Osteoblast (primary cell): ENCODE measurements at regions not wholly inside any gene's neighbourhood (a gene's known extent, or its start where the extent isn't known, plus 50 kb on each side); places are given as distances from the start of the nearest gene placed in this dataset.

ENCODE experiments used
- DNase-seq: peaks from one replicate; pipeline ENCODE4 v3.0.0; 2011; ENCODE audit warnings: low spot score, mixed read lengths; ENCODE audit not compliant: insufficient read length; ENCODE audit errors: missing footprints
- H2AFZ ChIP-seq: 2 replicates; pipeline ENCODE4 v1.6.0; 2011; ENCODE audit warnings: mild to moderate bottlenecking, low read length
- H3K27ac ChIP-seq: 2 replicates; pipeline ENCODE4 v1.5.1; 2011; ENCODE audit warnings: mild to moderate bottlenecking, low read depth, low read length, moderate library complexity
- H3K27me3 ChIP-seq: 2 replicates; pipeline ENCODE4 v1.6.0; 2012; ENCODE audit warnings: mild to moderate bottlenecking, control low read depth, inconsistent platforms, low read length, moderate library complexity; ENCODE audit not compliant: insufficient read depth
- H3K36me3 ChIP-seq: 2 replicates; pipeline ENCODE4 v1.5.1; 2011; ENCODE audit warnings: mild to moderate bottlenecking, low read length, control low read depth, moderate library complexity; ENCODE audit not compliant: insufficient read depth
- H3K4me1 ChIP-seq: 2 replicates; pipeline ENCODE4 v1.5.1; 2011; ENCODE audit warnings: mild to moderate bottlenecking, low read length, control low read depth, moderate library complexity; ENCODE audit not compliant: insufficient read depth
- H3K4me2 ChIP-seq: 2 replicates; pipeline ENCODE4 v1.6.0; 2011; ENCODE audit warnings: mild to moderate bottlenecking, low read length; ENCODE audit not compliant: insufficient read depth
- H3K4me3 ChIP-seq: fragments of 200-600 bp; sonication (generic); 3 replicates; pipeline ENCODE4 v1.5.1; 2012; ENCODE audit warnings: mild to moderate bottlenecking, low read length, inconsistent platforms; ENCODE audit not compliant: insufficient read depth
- H3K79me2 ChIP-seq: 2 replicates; pipeline ENCODE4 v1.6.0; 2012; ENCODE audit warnings: mild to moderate bottlenecking, low read length, control low read depth, inconsistent platforms; ENCODE audit not compliant: insufficient read depth
- H3K9me3 ChIP-seq: 2 replicates; pipeline ENCODE4 v1.5.1; 2011; ENCODE audit warnings: low read depth, low read length, control low read depth
- H4K20me1 ChIP-seq: 2 replicates; pipeline ENCODE4 v1.6.0; 2012; ENCODE audit warnings: mild to moderate bottlenecking, low read length, control low read depth; ENCODE audit not compliant: insufficient read depth
- CTCF ChIP-seq: IDR thresholded peaks from 2 replicates; pipeline ENCODE4 v1.5.1; 2011; ENCODE audit warnings: mild to moderate bottlenecking, low read depth, low read length, moderate library complexity; ENCODE audit errors: extremely low read depth

- Histone ChIP-seq H3K36me3 (no peaks in the 10 kb centered on the region), H3K27ac (no peak overlapping the region), H3K9me3 (no peaks in the 10 kb centered on the region), H3K79me2 (no peaks in the 10 kb centered on the region), H3K27me3 (no peaks in the 10 kb centered on the region), H4K20me1 (no peaks in the 10 kb centered on the region), H3K4me1 (no peaks in the 10 kb centered on the region), H2AFZ (no peak overlapping the region), H3K4me3 (no peak overlapping the region), H3K4me2 (no peak overlapping the region)
- no peak for DNase-seq
- TF ChIP-seq CTCF, result no peak
These were observed 348.6 kb downstream of the PTEN start for GRCh38 chr10:88212069-88212468.

- Histone ChIP-seq H3K4me3 (no peak overlapping the region), H3K4me2 (no peak overlapping the region), H3K27ac (no peak overlapping the region), H2AFZ (no peak overlapping the region), H3K27me3 (no peaks in the 10 kb centered on the region), H3K9me3 (no peaks in the 10 kb centered on the region), H3K79me2 (no peaks in the 10 kb centered on the region), H4K20me1 (no peaks in the 10 kb centered on the region), H3K36me3 (no peaks in the 10 kb centered on the region), H3K4me1 (no peaks in the 10 kb centered on the region)
- DNase-seq, result no peak
- TF ChIP-seq CTCF, result no peak
These were observed 349.7 kb downstream of the PTEN start for GRCh38 chr10:88213065-88213605.

- H3K9me3 ChIP-seq, result no peaks in the 10 kb centered on the region
- H2AFZ ChIP-seq, result no peak overlapping the region
- H3K27me3 ChIP-seq, result no peaks in the 10 kb centered on the region
- H4K20me1 ChIP-seq, result no peaks in the 10 kb centered on the region
- H3K4me3 ChIP-seq, result no peak overlapping the region
- no peaks in the 10 kb centered on the region for H3K4me1 ChIP-seq
- no peak for DNase-seq
- H3K27ac ChIP-seq, result no peak overlapping the region
- no peak overlapping the region for H3K4me2 ChIP-seq
- H3K36me3 ChIP-seq, result no peaks in the 10 kb centered on the region
- no peaks in the 10 kb centered on the region for H3K79me2 ChIP-seq
- no peak for TF ChIP-seq CTCF
These were observed 353.6 kb downstream of the PTEN start for GRCh38 chr10:88216976-88217375.

- H3K27ac ChIP-seq, result no peak overlapping the region
- no peaks in the 10 kb centered on the region for H3K27me3 ChIP-seq
These were observed 354.9 kb downstream of the PTEN start for GRCh38 chr10:88218362-88218761.

More at GRCh38 chr10:88218362-88218761, 354.9 kb downstream of the PTEN start:
- H3K4me1 ChIP-seq, result no peaks in the 10 kb centered on the region
- no peak for TF ChIP-seq CTCF
- H2AFZ ChIP-seq, result no peak overlapping the region
- no peaks in the 10 kb centered on the region for H4K20me1 ChIP-seq
- no peaks in the 10 kb centered on the region for H3K36me3 ChIP-seq
- no peak overlapping the region for H3K4me3 ChIP-seq
- no peak overlapping the region for H3K4me2 ChIP-seq
- no peaks in the 10 kb centered on the region for H3K9me3 ChIP-seq
- no peak for DNase-seq
- no peaks in the 10 kb centered on the region for H3K79me2 ChIP-seq
